ENCODE measurements at regions not wholly inside any gene's neighbourhood (a gene's known extent, or its start where the extent isn't known, plus 50 kb on each side); places are given as distances from the start of the nearest gene placed in this dataset.
A peak's percentile ranks its signal among the peaks of the same experiment; 100 is the strongest.
"Not testable (repeated sequence)": the region's sequence is repeated elsewhere in the genome, so short reads cannot be mapped to it uniquely, and the experiment has no call there.

- DNase-seq (ENCODE audit: low read depth, low spot score), result no peak
Measured at GRCh38 chr1:103353391-103353790, 172.1 kb upstream of the RNPC3 start.

- DNase-seq (ENCODE audit: low read depth, low spot score), result no peak
Measured at GRCh38 chr1:103348136-103348535, 177.4 kb upstream of the RNPC3 start.

- DNase-seq (ENCODE audit: low read depth, low spot score), result no peak
Measured at GRCh38 chr1:103344930-103345329, 180.6 kb upstream of the RNPC3 start.

- no peak for DNase-seq (ENCODE audit: low read depth, low spot score)
Measured at GRCh38 chr1:103341377-103341880, 184.1 kb upstream of the RNPC3 start.

- DNase-seq (ENCODE audit: low read depth, low spot score), result no peak
Measured at GRCh38 chr1:103337779-103338178, 187.7 kb upstream of the RNPC3 start.

GRCh38 chr1:103336408-103336807, 189.1 kb upstream of the RNPC3 start:
- DNase-seq (ENCODE audit: low read depth, low spot score), result no peak

GRCh38 chr1:103333141-103333540, 192.4 kb upstream of the RNPC3 start:
- no peak for DNase-seq (ENCODE audit: low read depth, low spot score)

GRCh38 chr1:103327054-103327719, 198.3 kb upstream of the RNPC3 start:
- DNase-seq (ENCODE audit: low read depth, low spot score), result no peak

GRCh38 chr1:103326595-103326994, 198.9 kb upstream of the RNPC3 start:
- DNase-seq (ENCODE audit: low read depth, low spot score), result no peak

- DNase-seq (ENCODE audit: low read depth, low spot score), result no peak
Measured at GRCh38 chr1:103309786-103310185, 201.5 kb upstream of the COL11A1 start.

- no peak for DNase-seq (ENCODE audit: low read depth, low spot score)
Measured at GRCh38 chr1:103307751-103308150, 199.4 kb upstream of the COL11A1 start.

GRCh38 chr1:103283841-103284669, 175.7 kb upstream of the COL11A1 start:
- no peak for DNase-seq (ENCODE audit: low read depth, low spot score)

GRCh38 chr1:103283371-103283770, 175.0 kb upstream of the COL11A1 start:
- DNase-seq (ENCODE audit: low read depth, low spot score), result no peak

GRCh38 chr1:103275725-103276124, 167.4 kb upstream of the COL11A1 start:
- DNase-seq (ENCODE audit: low read depth, low spot score), result no peak

GRCh38 chr1:103274886-103275285, 166.6 kb upstream of the COL11A1 start:
- no peak for DNase-seq (ENCODE audit: low read depth, low spot score)

- DNase-seq (ENCODE audit: low read depth, low spot score), result no peak
Measured at GRCh38 chr1:103273106-103273505, 164.8 kb upstream of the COL11A1 start.

GRCh38 chr1:103271471-103271870, 163.1 kb upstream of the COL11A1 start:
- not testable (repeated sequence) for DNase-seq (ENCODE audit: low read depth, low spot score)

GRCh38 chr1:103267893-103268292, 159.6 kb upstream of the COL11A1 start:
- no peak for DNase-seq (ENCODE audit: low read depth, low spot score)

GRCh38 chr1:103267266-103267665, 158.9 kb upstream of the COL11A1 start:
- DNase-seq (ENCODE audit: low read depth, low spot score), result no peak

GRCh38 chr1:103266036-103266435, 157.7 kb upstream of the COL11A1 start:
- DNase-seq (ENCODE audit: low read depth, low spot score), result no peak

GRCh38 chr1:103265551-103265950, 157.2 kb upstream of the COL11A1 start:
- peak; percentile 25 for DNase-seq (ENCODE audit: low read depth, low spot score)

- no peak for DNase-seq (ENCODE audit: low read depth, low spot score)
Measured at GRCh38 chr1:103259982-103260381, 151.7 kb upstream of the COL11A1 start.

- DNase-seq (ENCODE audit: low read depth, low spot score), result no peak
Measured at GRCh38 chr1:103256490-103256889, 148.2 kb upstream of the COL11A1 start.
